ENCODE measurements at regions not wholly inside any gene's neighbourhood (a gene's known extent, or its start where the extent isn't known, plus 50 kb on each side); places are given as distances from the start of the nearest gene placed in this dataset.
"Not testable (repeated sequence)": the region's sequence is repeated elsewhere in the genome, so short reads cannot be mapped to it uniquely, and the experiment has no call there.

DNA sequence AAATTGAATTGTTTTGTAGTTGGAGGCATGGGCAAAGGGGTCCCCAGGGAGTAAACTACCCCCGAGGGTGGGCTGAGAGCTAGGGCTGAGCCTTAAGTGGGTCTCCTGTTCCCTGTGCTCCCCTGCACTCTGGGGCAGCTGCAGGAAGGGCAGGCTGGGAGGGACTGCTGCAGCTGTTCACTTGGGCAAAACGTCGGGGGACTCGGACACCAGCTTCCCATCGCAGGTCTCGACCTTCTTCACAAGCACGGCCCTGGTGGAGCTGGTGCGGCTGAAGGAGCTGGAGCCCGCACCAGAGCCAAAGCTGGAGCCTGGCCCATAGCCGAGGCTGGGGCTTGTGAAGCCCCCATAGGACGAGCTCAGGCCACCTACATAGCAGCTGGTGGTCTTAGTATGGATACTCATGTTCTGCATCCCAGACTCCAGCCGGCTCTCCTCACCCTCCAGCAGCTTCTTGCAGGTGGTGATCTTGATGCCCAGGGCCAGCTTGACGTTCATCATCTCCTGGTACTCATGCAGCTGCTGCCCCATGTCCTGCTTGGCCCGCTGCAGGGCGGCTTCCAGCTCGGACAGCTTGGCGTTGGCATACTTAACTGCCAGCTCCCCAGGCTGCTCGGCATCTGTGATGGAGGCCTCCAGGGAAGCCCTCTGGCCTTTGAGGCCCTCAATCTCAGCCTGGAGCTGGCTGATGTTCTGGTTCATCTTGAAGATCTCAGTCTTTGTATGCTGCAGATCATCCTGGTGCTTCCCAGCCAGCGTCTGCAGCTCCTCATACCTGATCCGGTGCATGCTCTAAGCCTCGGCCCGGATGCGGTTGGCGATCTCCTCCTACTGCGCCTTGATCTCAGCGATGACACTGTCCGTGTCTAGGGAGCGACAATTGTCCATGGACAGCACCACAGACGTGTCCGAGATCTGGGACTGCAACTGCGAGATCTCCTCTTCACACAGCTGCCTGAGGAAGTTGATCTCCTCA, 423.5 kb upstream of the ARPP21 start:
- H3K27me3 Mint-ChIP-seq (ENCODE audit: low read depth): no peaks in the 10 kb centered on the region
- ATAC-seq (no peak), DNase-seq (no peak)
- no peaks in the 10 kb centered on the region for H3K9me3 Mint-ChIP-seq
- H3K36me3 Mint-ChIP-seq (ENCODE audit: insufficient read depth): no peaks in the 10 kb centered on the region
- H3K4me3 Mint-ChIP-seq: no peak overlapping the region
- H3K4me1 Mint-ChIP-seq (ENCODE audit: low read depth): no peaks in the 10 kb centered on the region

DNA sequence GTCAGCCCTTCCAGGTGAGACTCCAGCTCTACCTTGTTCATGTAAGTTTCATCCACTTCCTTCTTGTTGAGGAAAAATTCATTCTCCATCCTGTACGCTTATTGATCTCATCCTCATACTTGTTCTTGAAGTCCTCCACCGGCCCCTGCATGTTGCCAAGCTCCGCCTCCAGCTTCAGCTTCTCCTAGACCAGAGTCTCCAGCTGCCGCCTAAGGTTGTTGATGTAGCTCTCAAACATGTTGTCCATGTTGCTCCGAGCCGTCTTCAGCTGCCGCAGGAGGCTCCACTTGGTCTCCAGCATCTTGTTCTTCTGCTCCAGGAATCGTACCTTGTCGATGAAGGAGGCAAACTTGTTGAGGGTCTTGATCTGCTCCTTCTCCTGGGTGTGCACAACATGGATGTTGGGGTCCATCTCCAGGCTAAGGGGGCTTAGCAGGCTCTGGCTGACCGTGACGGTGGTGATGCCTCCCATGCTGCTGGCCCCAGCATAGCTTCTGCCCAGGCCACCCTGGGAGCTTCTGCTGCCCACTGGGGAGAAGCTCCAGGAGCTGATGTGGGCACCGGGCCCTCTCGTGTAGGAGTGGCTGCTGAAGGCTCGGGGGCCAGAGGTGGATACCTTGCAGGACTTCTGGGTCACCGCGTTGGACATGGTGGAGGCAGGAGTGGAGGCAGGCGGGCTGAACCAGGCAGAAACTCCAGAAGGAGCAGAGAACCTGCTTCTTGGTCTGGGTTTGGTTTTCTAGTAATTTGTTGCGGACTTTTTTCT, 422.6 kb upstream of the ARPP21 start:
- no peaks in the 10 kb centered on the region for H3K4me1 Mint-ChIP-seq (ENCODE audit: low read depth)
- H3K9me3 Mint-ChIP-seq: no peaks in the 10 kb centered on the region
- H3K4me3 Mint-ChIP-seq: no peak overlapping the region
- H3K27me3 Mint-ChIP-seq (ENCODE audit: low read depth): no peaks in the 10 kb centered on the region
- DNase-seq (no peak), ATAC-seq (no peak)
- no peaks in the 10 kb centered on the region for H3K36me3 Mint-ChIP-seq (ENCODE audit: insufficient read depth)

DNA sequence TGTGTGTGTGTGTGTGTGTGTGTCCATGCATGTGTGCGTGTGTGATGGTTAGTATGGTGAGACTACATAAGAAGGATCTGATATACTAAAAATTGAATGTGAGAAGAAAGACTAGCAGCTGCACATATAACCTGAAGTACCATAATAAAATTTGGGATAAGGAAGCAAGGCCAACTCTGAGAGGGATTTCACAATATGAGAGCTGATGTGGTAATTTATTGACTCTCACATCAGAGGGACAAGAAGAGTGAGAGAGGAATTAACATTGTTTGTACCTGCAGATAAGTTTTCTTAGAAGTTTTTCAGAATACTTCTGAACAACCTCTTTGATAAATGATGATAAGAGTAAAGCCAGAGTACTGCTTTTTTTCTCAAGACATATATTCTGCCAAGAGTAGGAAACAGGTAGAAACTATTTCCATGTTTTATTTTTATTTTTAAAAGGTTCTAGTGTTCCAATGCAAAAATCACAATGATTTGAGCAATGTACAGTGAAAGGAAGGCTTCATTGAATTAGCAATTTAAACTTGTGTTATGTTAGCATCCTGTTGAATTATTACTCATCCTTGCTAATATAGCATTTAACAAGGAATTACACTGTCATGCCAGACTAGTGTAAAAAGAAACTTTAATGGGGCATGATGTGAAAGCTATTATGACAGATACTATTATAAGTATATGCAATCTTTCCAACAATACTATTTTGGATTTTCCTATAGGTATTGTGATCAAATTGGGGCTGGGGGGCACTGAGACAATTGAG, 415.5 kb upstream of the ARPP21 start:
- H3K4me3 Mint-ChIP-seq: no peak overlapping the region
- no peaks in the 10 kb centered on the region for H3K4me1 Mint-ChIP-seq (ENCODE audit: low read depth)
- ATAC-seq (no peak), DNase-seq (no peak)
- H3K27me3 Mint-ChIP-seq (ENCODE audit: low read depth): no peaks in the 10 kb centered on the region
- H3K36me3 Mint-ChIP-seq (ENCODE audit: insufficient read depth): no peaks in the 10 kb centered on the region
- H3K9me3 Mint-ChIP-seq: peaks cover 13% of the 10 kb centered on the region

DNA sequence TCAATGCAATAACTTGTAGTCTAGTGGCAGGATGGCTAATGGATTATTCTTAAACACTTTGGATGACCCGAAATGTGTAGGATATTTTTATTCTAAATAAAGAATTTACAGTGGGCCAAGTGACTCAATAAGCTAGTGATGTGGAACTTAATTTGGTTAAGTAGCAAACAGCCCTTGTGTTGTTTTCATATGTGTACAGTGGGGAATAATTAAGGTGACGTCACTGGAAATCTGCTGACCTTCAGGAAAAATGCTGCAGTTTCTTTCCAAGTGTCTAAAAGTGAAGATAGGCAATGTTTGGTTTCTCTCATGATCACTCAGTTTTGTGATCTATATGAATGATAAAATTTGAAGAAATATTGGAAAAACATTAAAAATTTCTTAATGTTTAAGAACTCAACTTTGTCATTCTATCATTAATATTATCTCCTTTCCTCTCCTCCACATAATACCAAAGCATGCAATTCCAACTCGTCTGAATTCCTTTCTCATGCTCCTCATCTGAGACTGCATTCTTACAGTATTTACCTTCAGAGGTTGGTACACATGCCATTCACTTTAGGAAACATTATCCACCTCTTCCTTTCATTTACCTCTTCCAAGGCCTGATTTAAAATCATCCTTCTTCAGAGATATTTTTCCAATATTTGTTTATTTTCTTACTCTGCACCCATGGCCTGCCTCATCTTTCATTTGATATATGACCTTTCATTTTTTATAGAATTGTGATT, 414.6 kb upstream of the ARPP21 start:
- Mint-ChIP-seq H3K9me3 (peaks cover 13% of the 10 kb centered on the region), H3K4me1 (ENCODE audit: low read depth) (no peaks in the 10 kb centered on the region), H3K27me3 (ENCODE audit: low read depth) (no peaks in the 10 kb centered on the region), H3K4me3 (no peak overlapping the region), H3K36me3 (ENCODE audit: insufficient read depth) (no peaks in the 10 kb centered on the region)
- ATAC-seq (no peak), DNase-seq (no peak)

DNA sequence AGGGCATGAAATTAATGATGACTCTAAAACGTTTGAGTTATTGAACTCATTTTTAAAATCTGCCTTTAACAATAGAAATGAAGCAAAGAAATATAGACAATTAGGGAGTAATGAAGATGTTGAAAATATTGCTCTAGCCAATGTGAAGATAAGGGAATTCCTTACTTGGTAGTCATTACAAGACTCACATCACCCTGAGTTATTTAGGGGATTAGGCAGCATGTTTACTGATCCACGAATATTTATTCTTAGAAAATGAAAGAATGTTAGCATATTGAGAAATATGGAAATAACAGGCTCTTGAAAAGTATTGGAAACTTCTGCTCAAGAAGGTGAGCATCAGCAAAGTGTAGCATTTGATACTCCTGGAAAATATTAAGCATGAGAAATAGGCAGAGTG, 398.1 kb upstream of the ARPP21 start:
- no peak for ATAC-seq
- no peak for DNase-seq
- Mint-ChIP-seq H3K4me1 (ENCODE audit: low read depth) (no peaks in the 10 kb centered on the region), H3K36me3 (ENCODE audit: insufficient read depth) (no peaks in the 10 kb centered on the region), H3K27me3 (ENCODE audit: low read depth) (no peaks in the 10 kb centered on the region), H3K4me3 (no peak overlapping the region), H3K9me3 (peaks cover 12% of the 10 kb centered on the region)

DNA sequence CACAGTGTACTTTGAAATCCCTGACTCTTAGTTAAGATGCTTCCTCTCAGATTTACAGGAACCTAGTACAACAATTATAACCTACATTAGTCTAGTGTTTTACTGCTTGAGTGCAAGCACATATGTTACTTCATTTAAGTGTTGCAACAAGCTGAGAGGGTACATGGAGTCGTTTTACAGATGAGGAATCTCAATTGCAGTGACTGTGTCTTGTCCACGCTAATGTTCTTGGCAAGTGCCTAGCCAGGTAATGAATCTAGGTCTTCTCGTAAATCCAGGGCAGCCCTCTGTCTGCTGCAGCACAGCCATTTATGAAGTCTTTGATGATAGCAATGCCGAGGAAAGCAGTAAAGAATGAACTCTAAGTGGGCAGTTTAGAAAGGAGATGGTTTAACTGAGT, 384.4 kb upstream of the ARPP21 start:
- peaks cover 8% of the 10 kb centered on the region for H3K9me3 Mint-ChIP-seq
- no peaks in the 10 kb centered on the region for H3K27me3 Mint-ChIP-seq (ENCODE audit: low read depth)
- DNase-seq: no peak
- no peak for ATAC-seq
- H3K4me1 Mint-ChIP-seq (ENCODE audit: low read depth): no peaks in the 10 kb centered on the region
- H3K4me3 Mint-ChIP-seq: no peak overlapping the region
- no peaks in the 10 kb centered on the region for H3K36me3 Mint-ChIP-seq (ENCODE audit: insufficient read depth)

DNA sequence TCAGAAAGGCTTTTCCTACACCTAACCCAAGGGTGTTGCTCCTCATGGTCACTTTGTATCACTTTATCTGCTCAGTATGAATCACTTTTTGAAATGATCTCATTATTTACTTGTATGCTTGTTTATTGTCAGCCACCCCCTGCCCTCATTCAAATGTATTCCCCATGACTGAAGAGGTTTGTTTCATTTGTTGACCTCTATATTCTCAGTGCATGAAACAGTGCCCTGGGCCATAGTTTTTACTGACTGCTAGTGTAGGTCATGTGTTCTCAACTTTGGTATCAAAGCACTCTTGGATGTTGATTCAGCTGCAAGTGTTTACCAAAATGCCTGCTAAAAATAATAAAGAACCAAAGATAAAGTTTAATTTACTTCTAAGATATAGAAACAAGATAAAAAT, 381.7 kb upstream of the ARPP21 start:
- ATAC-seq: no peak
- Mint-ChIP-seq H3K27me3 (ENCODE audit: low read depth) (no peaks in the 10 kb centered on the region), H3K4me1 (ENCODE audit: low read depth) (no peaks in the 10 kb centered on the region), H3K9me3 (peaks cover 8% of the 10 kb centered on the region), H3K36me3 (ENCODE audit: insufficient read depth) (no peaks in the 10 kb centered on the region), H3K4me3 (no peak overlapping the region)
- no peak for DNase-seq

DNA sequence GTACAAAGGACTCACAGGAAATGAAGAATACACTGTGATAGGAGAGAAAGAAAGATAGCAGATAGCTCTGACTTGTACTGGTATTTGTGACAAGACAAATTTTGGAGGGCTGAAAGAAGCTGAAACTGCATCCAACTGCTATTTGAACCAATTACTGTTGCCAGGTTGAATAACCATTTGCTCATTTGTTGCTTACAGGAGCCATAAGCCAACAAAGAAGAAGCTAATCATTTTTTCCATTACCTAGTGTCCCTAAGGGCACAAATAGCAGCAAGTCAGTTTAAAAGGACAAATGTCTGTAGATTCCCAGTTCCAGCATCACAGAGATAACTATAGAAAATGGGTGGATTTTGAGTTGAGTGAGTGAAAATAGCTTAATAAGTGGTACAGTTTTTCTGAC, 376.9 kb upstream of the ARPP21 start:
- Mint-ChIP-seq H3K4me1 (ENCODE audit: low read depth) (no peaks in the 10 kb centered on the region), H3K4me3 (no peak overlapping the region)
- no peak for ATAC-seq

DNA sequence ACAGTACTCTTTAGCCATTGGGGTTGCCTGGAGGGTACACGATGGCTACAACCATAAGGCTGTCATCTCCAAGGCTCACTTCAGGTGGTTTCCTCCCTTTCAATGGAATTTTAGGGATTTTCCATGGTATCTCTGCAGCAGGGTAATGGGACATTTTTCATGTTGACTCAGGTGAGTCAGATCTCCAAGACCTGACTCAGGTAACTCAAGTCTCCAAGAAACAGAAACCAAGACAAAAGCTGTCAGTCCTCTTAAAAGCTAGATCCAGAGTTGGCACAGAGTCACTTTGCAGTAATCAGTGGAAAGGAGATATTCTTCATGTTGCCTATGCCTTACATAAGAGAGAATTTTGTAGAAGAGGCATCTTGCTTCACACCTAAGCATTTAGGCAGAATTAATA, 375.8 kb upstream of the ARPP21 start:
- Mint-ChIP-seq H3K27me3 (ENCODE audit: low read depth) (no peaks in the 10 kb centered on the region), H3K4me1 (ENCODE audit: low read depth) (no peaks in the 10 kb centered on the region), H3K4me3 (no peak overlapping the region), H3K36me3 (ENCODE audit: insufficient read depth) (no peaks in the 10 kb centered on the region), H3K9me3 (peaks cover 4% of the 10 kb centered on the region)
- no peak for ATAC-seq
- no peak for DNase-seq

More for the DNA sequence above, 376.9 kb upstream of the ARPP21 start:
- Mint-ChIP-seq H3K36me3 (ENCODE audit: insufficient read depth) (no peaks in the 10 kb centered on the region), H3K9me3 (peaks cover 4% of the 10 kb centered on the region), H3K27me3 (ENCODE audit: low read depth) (no peaks in the 10 kb centered on the region)
- DNase-seq: no peak

DNA sequence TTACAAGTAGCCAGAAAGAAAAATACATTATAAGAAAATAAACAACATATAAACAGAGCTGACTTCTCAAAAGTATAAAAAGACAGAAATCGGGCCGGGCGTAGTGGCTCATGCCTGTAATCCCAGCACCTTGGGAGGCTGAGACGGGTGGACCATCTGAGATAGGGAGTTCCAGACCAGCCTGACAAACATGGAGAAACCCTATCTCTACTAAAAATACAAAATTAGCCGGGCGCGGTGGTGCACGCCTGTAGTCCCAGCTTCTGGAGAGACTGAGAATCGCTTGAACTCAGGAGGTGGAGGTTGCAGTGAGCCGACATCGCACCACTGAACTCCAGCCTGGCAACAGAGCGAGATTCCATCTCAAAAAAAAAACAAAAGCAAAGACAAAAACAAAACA, 373.3 kb upstream of the ARPP21 start:
- H3K4me3 Mint-ChIP-seq; DNase-seq; H3K27me3 Mint-ChIP-seq (ENCODE audit: low read depth); H3K4me1 Mint-ChIP-seq (ENCODE audit: low read depth); H3K36me3 Mint-ChIP-seq (ENCODE audit: insufficient read depth); H3K9me3 Mint-ChIP-seq; ATAC-seq: not testable (repeated sequence)

DNA sequence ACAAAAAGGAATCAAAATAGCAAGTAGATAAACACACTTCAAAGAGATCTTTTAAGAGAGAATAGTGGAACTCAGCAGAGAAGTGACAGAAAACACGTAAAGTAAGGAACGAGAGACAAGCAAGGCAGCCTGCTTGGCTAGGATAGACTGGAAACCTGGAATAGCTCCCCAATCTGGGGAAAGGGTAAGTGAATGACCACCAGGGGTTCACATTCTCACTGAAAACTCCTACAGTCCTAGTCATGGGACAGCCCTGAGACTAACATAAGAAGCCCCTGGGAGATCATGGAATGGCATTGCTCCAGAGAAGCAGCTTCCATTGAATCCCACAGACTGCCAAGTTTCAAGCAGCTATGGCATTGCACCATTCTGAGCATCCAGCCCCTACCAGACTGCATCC, 363.6 kb upstream of the ARPP21 start:
- no peaks in the 10 kb centered on the region for H3K36me3 Mint-ChIP-seq (ENCODE audit: insufficient read depth)
- no peaks in the 10 kb centered on the region for H3K27me3 Mint-ChIP-seq (ENCODE audit: low read depth)
- no peaks in the 10 kb centered on the region for H3K4me1 Mint-ChIP-seq (ENCODE audit: low read depth)
- ATAC-seq (no peak), DNase-seq (no peak)
- H3K9me3 Mint-ChIP-seq: peaks cover 14% of the 10 kb centered on the region
- no peak overlapping the region for H3K4me3 Mint-ChIP-seq

DNA sequence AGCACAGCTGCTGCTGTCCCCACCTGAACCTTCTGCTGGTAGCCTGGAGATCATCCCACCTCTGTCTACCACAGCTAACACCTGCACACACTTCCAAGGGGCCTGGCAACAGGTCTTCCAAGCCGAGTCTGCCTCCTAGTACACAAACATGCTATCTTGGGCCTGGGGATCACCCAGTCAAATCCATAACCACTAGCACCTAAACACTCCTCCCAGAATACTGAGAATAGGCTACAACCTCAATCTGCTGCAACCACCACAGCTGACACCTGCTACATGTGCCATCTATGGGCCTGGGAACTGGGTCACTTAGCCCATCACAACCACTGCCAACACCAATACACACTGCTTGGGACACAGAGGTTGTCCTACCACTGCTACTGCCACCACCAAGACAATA, 362.8 kb upstream of the ARPP21 start:
- Mint-ChIP-seq H3K36me3 (ENCODE audit: insufficient read depth) (no peaks in the 10 kb centered on the region), H3K9me3 (peaks cover 16% of the 10 kb centered on the region), H3K4me1 (ENCODE audit: low read depth) (no peaks in the 10 kb centered on the region), H3K27me3 (ENCODE audit: low read depth) (no peaks in the 10 kb centered on the region), H3K4me3 (no peak overlapping the region)
- ATAC-seq (no peak), DNase-seq (no peak)

DNA sequence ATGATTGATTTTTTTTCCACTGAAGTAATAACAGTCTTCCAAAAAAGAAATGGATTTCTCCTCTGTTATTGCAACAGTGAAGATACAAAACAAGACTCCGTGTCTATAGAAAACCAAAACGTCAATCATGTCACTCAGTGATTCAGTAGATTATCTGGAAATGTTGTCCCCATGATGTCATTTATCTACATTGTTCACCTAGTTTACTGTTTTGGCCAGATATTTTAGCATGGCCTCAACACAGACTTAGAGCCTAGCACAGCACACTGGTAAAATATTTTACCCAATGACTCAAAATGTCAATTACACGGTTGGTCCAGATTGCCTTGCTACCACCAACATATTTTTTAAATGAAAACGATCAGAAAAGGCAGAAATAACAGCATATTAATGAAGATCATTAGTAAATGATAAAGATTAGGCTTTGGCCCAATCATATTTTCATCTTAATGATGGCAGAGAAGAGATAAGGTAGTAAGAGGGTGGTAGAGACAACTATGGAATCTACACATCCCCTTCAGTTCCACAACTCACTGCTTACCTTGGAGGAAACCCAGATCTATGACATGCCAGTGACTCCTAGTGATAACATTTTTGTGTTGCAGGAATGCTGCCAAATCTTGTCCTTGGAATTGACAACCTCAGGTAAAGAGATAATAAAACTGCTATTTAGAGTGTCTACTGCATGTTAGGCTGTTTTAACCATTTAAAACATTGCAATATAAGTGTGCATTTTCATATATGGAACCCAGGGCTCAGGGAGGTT, 347.7 kb upstream of the ARPP21 start:
- Mint-ChIP-seq H3K27me3 (ENCODE audit: low read depth) (no peaks in the 10 kb centered on the region), H3K9me3 (peaks cover 7% of the 10 kb centered on the region), H3K4me1 (ENCODE audit: low read depth) (no peaks in the 10 kb centered on the region), H3K36me3 (ENCODE audit: insufficient read depth) (no peaks in the 10 kb centered on the region), H3K4me3 (no peak overlapping the region)
- ATAC-seq: no peak
- DNase-seq: no peak
